OCI-M2 (cell line): ENCODE measurements at regions not wholly inside any gene's neighbourhood (a gene's known extent, or its start where the extent isn't known, plus 50 kb on each side); places are given as distances from the start of the nearest gene placed in this dataset.

Source experiments
- DNase-seq: peaks from one replicate; lab custom pipeline; 2025; ENCODE audit not compliant: unreplicated experiment; lab: John Stamatoyannopoulos, UW

DNA sequence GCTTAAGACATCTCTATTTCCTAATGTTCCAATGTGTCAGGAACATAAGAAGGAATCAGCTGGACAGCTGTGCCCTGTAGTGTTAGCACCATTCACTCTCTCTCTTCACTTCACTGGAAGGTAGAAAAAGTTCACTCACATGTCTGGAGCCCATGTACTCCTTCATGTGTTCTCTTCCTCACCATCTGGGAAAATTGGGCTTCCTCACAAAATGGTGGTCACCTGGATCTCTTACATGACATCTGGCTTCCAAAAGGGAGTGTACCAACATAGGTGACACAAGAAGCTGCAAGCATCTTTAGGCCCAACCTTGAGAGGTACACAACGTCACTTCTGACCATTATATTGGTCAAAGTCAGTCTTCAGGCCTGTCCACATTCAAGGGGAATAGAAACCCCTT lies 882.6 kb downstream of the LTN1 start:
- DNase-seq, result no peak

- no peak for DNase-seq
Observed at GRCh38 chr21:28106370-28106890, 886.2 kb downstream of the LTN1 start.

DNA sequence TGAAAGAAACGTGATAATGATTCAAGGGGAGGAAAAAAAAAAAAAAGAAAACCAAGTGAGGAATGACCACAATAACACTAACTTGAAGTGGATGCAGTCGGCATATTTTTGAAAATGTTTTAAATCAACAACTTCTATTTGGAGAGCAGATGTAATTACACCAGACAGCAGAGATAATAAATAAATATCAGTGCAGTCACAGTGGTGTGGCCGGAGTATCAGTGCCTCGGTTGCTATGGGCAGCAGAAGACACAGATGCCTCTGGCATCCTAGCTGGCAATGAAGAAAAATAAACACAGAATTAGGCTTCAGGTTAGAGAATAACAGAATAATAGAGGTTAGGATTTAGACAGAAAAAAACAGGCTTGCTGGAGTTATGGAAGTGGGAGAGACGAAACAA lies 888.3 kb downstream of the LTN1 start:
- no peak for DNase-seq

- no peak for DNase-seq
Observed at GRCh38 chr21:28100366-28100765, 892.3 kb downstream of the LTN1 start.

DNA sequence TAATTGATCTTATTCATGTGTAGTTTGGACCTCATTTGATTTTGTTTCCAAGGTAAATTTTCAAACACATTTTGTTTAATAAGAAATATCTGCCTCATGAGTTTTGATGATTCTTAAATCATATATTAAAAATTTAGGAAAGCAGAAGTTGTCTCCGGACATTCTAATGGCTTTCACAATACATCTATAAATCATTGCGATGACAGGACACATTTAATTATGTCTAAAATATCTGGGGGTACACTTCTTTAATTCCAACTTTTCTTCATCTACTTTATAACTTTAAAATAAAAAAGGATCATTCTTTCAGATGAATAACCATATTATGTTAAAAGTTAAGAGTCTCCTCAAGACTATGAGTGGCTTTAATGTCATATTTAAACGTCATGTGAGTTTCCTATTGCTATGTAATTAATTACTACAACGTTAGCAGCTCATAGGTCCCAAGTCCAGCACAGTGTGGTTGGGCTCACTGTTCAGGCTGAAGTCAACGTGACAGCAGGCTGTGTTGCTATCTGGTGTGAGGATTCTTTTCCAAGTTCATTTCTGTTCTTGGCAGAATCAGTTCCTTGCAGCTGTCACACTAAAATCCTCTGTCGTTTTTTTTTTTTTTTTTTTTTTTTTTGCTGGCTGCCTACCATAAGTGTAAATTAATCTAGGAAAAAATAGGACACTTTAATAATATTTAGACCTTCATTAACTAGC lies 893.5 kb downstream of the LTN1 start:
- no peak for DNase-seq

- DNase-seq, result no peak
Observed at GRCh38 chr21:28091466-28091865, 901.2 kb downstream of the LTN1 start.

DNA sequence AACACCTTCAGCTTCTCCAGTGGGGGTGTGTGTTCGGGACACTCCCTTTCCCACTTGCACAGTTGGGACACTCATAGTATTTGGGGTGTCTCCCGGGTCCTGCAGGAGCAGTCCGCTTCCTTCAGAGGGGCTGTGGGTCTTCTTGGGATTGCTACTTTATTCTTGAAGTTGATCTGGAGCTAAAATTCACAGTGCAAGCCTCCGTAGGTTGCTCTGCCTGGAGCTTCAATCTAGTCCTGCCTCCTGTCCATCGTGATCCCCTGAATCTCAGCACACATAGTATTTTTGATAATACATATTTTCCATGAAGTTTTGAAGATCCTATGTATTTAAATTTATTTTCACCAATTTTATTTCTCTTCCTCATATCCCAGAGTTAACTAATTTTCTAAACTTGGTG lies 902.1 kb downstream of the LTN1 start:
- no peak for DNase-seq

GRCh38 chr21:28089599-28090441 lies 902.9 kb downstream of the LTN1 start:
- DNase-seq, result no peak

- no peak for DNase-seq
Observed at GRCh38 chr21:28086861-28087581, 905.7 kb downstream of the LTN1 start.

- no peak for DNase-seq
Observed at GRCh38 chr21:28084951-28085350, 907.7 kb downstream of the LTN1 start.

DNA sequence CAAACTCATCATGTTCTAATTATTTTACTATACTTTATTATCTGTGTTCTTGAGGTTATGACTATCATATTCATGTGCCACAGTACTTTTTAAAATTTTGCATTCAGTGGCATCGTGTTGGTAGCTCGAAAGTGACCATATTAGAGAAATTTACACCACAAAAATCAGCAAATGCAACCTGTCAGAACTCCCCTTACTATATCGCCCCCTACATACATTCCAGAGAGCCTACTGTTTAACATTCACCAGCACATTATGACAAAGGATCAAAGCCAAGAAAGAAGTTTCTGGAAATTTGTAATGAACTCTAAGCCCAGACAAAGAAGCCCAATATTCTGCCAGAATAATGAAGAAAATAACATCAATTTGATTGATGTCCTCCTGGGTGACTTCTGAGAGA lies 909.3 kb downstream of the LTN1 start:
- no peak for DNase-seq

- DNase-seq, result no peak
Observed at GRCh38 chr21:28078126-28078525, 914.6 kb downstream of the LTN1 start.

- no peak for DNase-seq
Observed at GRCh38 chr21:28074676-28075075, 918.0 kb downstream of the LTN1 start.

DNA sequence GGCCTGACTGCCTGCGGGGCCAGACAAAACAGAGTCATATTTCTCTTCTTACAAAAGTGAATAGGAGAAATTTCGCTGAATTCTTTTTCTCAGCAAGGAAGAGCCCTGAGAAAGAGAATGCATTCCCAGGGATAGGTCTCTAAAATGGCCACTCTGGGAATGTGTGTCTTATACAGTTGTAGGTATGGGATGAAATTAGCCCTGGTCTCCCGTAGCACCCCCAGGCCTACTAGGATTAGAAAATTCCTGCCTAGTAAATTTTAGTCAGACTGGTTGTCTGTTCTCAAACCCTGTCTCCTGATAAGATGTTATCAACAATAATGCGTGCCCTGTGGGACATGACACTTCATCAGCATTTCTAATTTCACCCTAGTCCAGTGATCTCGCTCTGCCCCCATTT lies 920.1 kb downstream of the LTN1 start:
- no peak for DNase-seq

DNA sequence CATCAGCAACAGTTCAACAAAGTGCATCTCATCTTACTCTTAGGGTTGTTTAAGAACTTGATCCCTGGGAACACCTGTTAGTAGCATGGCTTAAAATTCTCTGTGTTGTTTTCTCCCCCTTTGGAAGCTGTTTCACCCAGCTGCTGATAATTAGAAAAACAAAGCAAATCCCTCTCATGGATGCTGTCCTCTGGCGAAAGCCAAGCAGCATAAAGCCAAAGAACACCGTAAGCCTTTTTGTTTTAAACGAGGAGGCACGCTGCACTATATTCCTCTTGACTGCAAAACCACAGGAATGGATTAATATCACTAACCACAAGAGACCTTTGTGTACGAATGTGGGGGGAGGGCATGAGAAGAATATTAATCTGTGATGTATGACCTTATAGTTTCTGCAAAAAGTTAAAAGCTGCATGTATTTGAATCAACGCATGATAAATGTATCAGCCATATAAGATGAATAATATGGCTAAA lies 923.2 kb downstream of the LTN1 start:
- DNase-seq, result no peak

DNA sequence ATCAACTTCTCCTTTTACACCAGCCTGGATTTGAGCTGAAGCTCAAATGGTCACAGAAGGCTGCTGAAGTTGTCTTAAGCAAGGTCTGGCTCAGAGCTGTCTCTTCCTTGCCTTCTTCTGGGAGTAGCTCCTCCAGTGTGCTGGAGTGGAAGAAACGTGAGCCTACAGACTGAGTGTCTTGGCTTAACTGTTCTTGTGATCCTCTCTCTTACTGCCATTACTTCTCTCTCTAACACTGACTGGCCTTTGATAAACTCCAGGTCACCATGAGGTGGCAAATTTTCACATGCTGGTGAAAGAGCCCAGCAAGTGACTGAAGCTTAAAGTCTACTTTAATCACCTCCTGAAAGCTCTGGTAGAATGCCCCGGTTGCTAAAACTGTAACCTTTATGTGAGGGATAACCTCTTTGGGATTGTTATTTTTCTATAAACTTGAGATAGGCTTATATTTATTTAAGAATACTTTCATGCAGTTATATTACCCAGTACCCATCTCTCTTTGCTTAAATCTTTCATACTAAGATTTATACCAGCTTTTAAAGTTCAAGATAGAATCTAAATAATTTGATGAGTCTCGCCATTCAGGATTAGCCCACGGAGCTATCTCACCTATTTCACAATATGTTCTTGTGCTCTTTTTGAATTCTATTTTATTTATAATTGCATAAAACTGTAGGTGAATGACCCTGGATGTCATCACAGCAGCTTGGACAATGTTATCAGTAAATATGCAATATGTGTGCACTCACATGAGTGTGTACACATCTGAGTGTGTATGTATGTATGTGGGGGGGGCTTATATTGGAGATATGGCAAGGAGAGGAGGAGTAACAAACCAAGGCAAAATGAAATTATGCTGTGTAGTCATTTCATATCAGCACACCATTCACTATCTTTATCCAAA lies 924.0 kb downstream of the LTN1 start:
- no peak for DNase-seq

DNA sequence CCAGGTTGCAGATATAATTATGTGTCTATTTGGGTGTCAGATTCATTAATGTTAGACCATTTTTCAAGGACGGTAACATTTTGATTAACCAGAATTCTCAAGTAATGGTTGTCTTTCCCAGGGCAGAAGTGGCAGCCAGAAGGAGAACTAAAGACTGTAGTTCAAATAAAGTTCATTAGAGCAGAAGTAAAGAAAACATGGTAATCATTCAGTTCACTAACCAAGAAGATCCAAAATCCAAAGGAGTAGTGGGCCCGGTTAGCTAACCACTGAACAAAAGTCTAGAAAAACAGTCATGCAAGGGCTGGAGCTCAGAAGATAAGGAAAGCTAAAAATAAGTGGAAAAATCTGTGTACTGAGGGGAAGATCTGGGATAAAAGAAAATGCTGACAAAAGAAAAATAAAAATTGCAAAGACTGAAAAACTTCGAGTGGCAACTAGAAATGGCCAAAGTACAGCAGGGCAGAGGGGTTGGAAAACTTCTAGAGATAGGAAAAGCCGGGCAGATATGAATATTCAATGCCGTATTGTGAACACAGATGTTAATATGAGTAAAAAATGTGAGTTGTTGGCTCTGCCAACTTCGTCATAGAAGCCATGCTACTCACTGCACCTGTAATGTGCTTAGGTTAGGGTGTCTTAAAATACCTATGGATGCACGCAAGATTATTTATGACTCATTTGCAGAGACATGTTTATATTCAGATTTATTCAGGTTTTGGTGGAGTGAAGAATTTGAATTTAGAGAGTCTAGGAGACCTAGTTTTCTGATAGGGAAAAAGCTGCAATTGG lies 925.9 kb downstream of the LTN1 start:
- no peak for DNase-seq

- DNase-seq, result no peak
Observed at GRCh38 chr21:28066076-28066475, 926.6 kb downstream of the LTN1 start.
